Neural cell (in vitro differentiated cells): ENCODE measurements at regions not wholly inside any gene's neighbourhood (a gene's known extent, or its start where the extent isn't known, plus 50 kb on each side); places are given as distances from the start of the nearest gene placed in this dataset.

Source experiments
- H2AFZ ChIP-seq: fragments of 200-600, 300-800 bp; sonication (generic), shearing (Covaris generic); 2 replicates; pipeline ENCODE4 v1.6.0; 2014; ENCODE audit warnings: low read depth, mild to moderate bottlenecking, antibody characterized with exemption, low read length, moderate library complexity
- H3F3A ChIP-seq: fragments of 200-600 bp; shearing (Covaris generic); 2 replicates; pipeline ENCODE4 v1.6.1; 2016; ENCODE audit warnings: mild to moderate bottlenecking, moderate library complexity, mixed read lengths, antibody characterized with exemption, low read length; ENCODE audit not compliant: insufficient read depth, poor library complexity, severe bottlenecking
- H3K27ac ChIP-seq: fragments of 200-600, 300-800 bp; sonication (generic), shearing (Covaris generic); 2 replicates; pipeline ENCODE4 v1.5.1; 2014; ENCODE audit warnings: mild to moderate bottlenecking, low read length, moderate library complexity
- H3K27me3 ChIP-seq: fragments of 300-800, 200-600 bp; sonication (generic), shearing (Covaris generic); 2 replicates; pipeline ENCODE4 v1.6.0; 2014; ENCODE audit warnings: mild to moderate bottlenecking, low read depth, low read length, moderate library complexity; ENCODE audit not compliant: insufficient read depth
- H3K36me3 ChIP-seq: fragments of 300-800, 200-600 bp; sonication (generic), shearing (Covaris generic); 2 replicates; pipeline ENCODE4 v1.5.1; 2014; ENCODE audit warnings: mild to moderate bottlenecking, antibody characterized with exemption, low read length, moderate library complexity; ENCODE audit not compliant: insufficient read depth
- H3K4me2 ChIP-seq: fragments of 300-800, 200-600 bp; sonication (generic), shearing (Covaris generic); 2 replicates; pipeline ENCODE4 v1.6.0; 2014; ENCODE audit warnings: mild to moderate bottlenecking, low read length
- H3K4me3 ChIP-seq: fragments of 300-800, 200-600 bp; sonication (generic), shearing (Covaris generic); 2 replicates; pipeline ENCODE4 v1.5.1; 2014; ENCODE audit warnings: mild to moderate bottlenecking, low read length, moderate library complexity
- H3K79me2 ChIP-seq: fragments of 200-600 bp; shearing (Covaris generic); replicated peaks from 2 replicates; pipeline ENCODE4 v1.6.0; 2014; ENCODE audit warnings: mild to moderate bottlenecking, low read length, moderate library complexity; ENCODE audit not compliant: insufficient read depth
- H3K9ac ChIP-seq: fragments of 300-800, 200-600 bp; sonication (generic), shearing (Covaris generic); 2 replicates; pipeline ENCODE4 v1.6.1; 2016; ENCODE audit warnings: mild to moderate bottlenecking, low read length, mixed read lengths
- H3K9me2 ChIP-seq: fragments of 200-600 bp; shearing (Covaris generic); 2 replicates; pipeline ENCODE4 v1.6.1; 2016; ENCODE audit warnings: mild to moderate bottlenecking, low read length, mixed read lengths; ENCODE audit not compliant: insufficient read depth
- H3K9me3 ChIP-seq: fragments of 200-600, 300-800 bp; sonication (generic), shearing (Covaris generic); 2 replicates; pipeline ENCODE4 v1.6.1; 2016; ENCODE audit warnings: mild to moderate bottlenecking, mixed run types, low read length, moderate library complexity, mixed read lengths
- H4K20me1 ChIP-seq: fragments of 200-600 bp; shearing (Covaris generic); 2 replicates; pipeline ENCODE4 v1.6.1; 2016; ENCODE audit warnings: mild to moderate bottlenecking, mixed run types; ENCODE audit not compliant: insufficient read depth
- EP300 ChIP-seq: fragments of 450-650 bp; conservative IDR thresholded peaks from 2 replicates; pipeline ENCODE4 v1.6.1; 2014; ENCODE audit warnings: antibody characterized with exemption, mild to moderate bottlenecking, moderate library complexity; ENCODE audit not compliant: poor library complexity, severe bottlenecking
- EZH2 ChIP-seq: fragments of 200-600, 300-800 bp; shearing (Covaris generic), sonication (generic); IDR thresholded peaks from 2 replicates; pipeline ENCODE4 v1.6.1; 2014; ENCODE audit warnings: antibody characterized with exemption, low read length, borderline replicate concordance, mild to moderate bottlenecking; ENCODE audit not compliant: insufficient read depth, poor library complexity, severe bottlenecking
- MXI1 ChIP-seq: fragments of 450-650 bp; conservative IDR thresholded peaks from 2 replicates; pipeline ENCODE4 v1.6.1; 2014; ENCODE audit warnings: antibody characterized with exemption, mild to moderate bottlenecking; ENCODE audit not compliant: poor library complexity, severe bottlenecking
- POLR2AphosphoS5 ChIP-seq: IDR thresholded peaks from 2 replicates; pipeline ENCODE4 v1.6.1; 2012
- RAD21 ChIP-seq: fragments of 450-650 bp; conservative IDR thresholded peaks from 2 replicates; pipeline ENCODE4 v1.6.1; 2014; ENCODE audit warnings: antibody characterized with exemption, mild to moderate bottlenecking, moderate library complexity
- SMC3 ChIP-seq: fragments of 450-650 bp; conservative IDR thresholded peaks from 2 replicates; pipeline ENCODE4 v1.6.1; 2014; ENCODE audit warnings: antibody characterized with exemption, mild to moderate bottlenecking, moderate library complexity; ENCODE audit not compliant: poor library complexity
- TAF1 ChIP-seq: IDR thresholded peaks from 2 replicates; pipeline ENCODE4 v1.6.1; 2012; ENCODE audit warnings: low read depth
- TF ChIP-seq, protein P1 (sequence below): fragments of 450-650 bp; IDR thresholded peaks from 2 replicates; pipeline ENCODE4 v1.5.1; 2014; ENCODE audit warnings: antibody characterized with exemption, mild to moderate bottlenecking, moderate library complexity; ENCODE audit not compliant: poor library complexity, severe bottlenecking
- TF ChIP-seq, protein P2 (sequence below): IDR thresholded peaks from 2 replicates; pipeline ENCODE4 v1.6.1; 2012; ENCODE audit warnings: borderline replicate concordance

DNA sequence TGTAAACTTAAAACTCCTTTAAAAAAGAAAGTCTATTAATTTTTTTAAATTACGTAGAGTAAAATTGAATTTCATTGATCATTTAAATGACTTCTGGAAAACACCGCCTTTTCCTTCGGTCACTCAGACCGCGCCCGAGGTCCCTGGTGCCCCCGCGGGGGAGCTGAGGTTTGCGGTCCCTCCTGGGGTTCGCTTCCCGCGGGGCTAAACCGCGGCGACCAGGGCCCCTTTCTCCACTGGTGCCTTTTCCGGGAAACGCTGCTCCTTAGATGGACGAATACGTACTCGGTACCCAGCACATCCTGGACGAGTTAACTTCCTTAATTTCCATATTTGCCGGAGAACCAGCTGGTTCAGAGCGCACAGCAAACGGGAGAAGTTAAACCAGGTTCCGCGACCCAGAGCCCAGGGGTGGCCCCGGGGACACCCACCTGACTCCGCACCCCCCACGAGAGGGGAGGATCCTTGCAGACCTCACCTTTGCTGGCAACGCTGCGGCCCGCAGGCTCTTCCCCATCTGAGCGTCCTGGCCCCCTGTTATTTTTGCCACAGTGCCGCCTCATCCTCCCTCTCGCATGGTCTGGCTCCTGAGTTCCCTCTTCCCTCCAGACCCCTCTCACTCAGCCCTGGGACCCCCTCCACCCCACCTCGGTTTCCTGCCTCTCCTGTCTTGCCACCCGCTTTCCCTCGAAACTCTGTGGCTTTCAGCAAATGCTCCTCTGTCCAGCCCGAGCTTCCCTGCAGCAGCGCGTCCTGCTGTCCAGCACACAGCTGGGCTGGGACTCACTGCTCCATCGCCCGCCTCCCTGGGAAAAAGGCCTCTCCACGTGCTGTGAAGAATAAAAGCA, 420.0 kb upstream of the MYT1L start:
- H3K27me3 ChIP-seq: no peaks in the 10 kb centered on the region
- no peak overlapping the region for H3K9ac ChIP-seq
- H3K36me3 ChIP-seq: no peaks in the 10 kb centered on the region
- TF ChIP-seq, protein P1, sequence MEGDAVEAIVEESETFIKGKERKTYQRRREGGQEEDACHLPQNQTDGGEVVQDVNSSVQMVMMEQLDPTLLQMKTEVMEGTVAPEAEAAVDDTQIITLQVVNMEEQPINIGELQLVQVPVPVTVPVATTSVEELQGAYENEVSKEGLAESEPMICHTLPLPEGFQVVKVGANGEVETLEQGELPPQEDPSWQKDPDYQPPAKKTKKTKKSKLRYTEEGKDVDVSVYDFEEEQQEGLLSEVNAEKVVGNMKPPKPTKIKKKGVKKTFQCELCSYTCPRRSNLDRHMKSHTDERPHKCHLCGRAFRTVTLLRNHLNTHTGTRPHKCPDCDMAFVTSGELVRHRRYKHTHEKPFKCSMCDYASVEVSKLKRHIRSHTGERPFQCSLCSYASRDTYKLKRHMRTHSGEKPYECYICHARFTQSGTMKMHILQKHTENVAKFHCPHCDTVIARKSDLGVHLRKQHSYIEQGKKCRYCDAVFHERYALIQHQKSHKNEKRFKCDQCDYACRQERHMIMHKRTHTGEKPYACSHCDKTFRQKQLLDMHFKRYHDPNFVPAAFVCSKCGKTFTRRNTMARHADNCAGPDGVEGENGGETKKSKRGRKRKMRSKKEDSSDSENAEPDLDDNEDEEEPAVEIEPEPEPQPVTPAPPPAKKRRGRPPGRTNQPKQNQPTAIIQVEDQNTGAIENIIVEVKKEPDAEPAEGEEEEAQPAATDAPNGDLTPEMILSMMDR: no peak
- TF ChIP-seq SMC3: no peak
- TF ChIP-seq POLR2AphosphoS5: no peak
- TF ChIP-seq, protein P2, sequence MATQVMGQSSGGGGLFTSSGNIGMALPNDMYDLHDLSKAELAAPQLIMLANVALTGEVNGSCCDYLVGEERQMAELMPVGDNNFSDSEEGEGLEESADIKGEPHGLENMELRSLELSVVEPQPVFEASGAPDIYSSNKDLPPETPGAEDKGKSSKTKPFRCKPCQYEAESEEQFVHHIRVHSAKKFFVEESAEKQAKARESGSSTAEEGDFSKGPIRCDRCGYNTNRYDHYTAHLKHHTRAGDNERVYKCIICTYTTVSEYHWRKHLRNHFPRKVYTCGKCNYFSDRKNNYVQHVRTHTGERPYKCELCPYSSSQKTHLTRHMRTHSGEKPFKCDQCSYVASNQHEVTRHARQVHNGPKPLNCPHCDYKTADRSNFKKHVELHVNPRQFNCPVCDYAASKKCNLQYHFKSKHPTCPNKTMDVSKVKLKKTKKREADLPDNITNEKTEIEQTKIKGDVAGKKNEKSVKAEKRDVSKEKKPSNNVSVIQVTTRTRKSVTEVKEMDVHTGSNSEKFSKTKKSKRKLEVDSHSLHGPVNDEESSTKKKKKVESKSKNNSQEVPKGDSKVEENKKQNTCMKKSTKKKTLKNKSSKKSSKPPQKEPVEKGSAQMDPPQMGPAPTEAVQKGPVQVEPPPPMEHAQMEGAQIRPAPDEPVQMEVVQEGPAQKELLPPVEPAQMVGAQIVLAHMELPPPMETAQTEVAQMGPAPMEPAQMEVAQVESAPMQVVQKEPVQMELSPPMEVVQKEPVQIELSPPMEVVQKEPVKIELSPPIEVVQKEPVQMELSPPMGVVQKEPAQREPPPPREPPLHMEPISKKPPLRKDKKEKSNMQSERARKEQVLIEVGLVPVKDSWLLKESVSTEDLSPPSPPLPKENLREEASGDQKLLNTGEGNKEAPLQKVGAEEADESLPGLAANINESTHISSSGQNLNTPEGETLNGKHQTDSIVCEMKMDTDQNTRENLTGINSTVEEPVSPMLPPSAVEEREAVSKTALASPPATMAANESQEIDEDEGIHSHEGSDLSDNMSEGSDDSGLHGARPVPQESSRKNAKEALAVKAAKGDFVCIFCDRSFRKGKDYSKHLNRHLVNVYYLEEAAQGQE: no peak
- TF ChIP-seq EP300: no peak
- TF ChIP-seq TAF1: no peak
- no peak for TF ChIP-seq RAD21
- no peak for TF ChIP-seq EZH2
- no peak for TF ChIP-seq MXI1
- H3K79me2 ChIP-seq: no peaks in the 10 kb centered on the region
- no peak overlapping the region for H3K27ac ChIP-seq
- no peak overlapping the region for H3K4me3 ChIP-seq
- no peaks in the 10 kb centered on the region for H3K9me2 ChIP-seq
- no peaks in the 10 kb centered on the region for H3F3A ChIP-seq
- no peaks in the 10 kb centered on the region for H4K20me1 ChIP-seq
- peaks cover 4% of the 10 kb centered on the region for H3K9me3 ChIP-seq
- H3K4me2 ChIP-seq: no peak overlapping the region
- no peak overlapping the region for H2AFZ ChIP-seq

DNA sequence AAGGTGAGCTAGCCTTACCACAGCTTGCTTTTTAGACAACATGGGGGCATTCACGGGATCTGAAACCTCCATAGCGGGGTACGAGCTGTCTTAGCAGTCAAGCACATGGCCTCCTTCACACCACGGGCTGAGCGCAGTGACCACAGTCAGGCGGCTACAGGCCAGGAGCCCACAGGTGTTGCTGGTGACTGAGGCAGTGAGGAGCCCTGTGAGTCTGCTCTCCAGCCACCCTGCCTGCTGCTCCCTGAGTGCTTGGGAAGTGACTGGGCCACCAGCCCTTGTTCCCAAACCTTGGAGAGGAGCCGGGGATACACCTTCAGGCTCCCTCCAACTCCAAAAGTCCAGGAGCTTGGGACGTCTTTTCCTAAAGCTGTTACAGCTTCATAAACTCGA, 418.1 kb upstream of the MYT1L start:
- Histone ChIP-seq H3K9me2 (no peaks in the 10 kb centered on the region), H3K9me3 (peaks cover 4% of the 10 kb centered on the region), H3F3A (no peaks in the 10 kb centered on the region), H3K4me3 (no peak overlapping the region), H3K27ac (no peak overlapping the region), H2AFZ (no peak overlapping the region), H3K36me3 (no peaks in the 10 kb centered on the region), H3K9ac (no peak overlapping the region), H3K79me2 (no peaks in the 10 kb centered on the region), H3K4me2 (no peak overlapping the region), H3K27me3 (no peaks in the 10 kb centered on the region), H4K20me1 (no peaks in the 10 kb centered on the region)
- TF ChIP-seq EP300 (no peak), RAD21 (no peak), EZH2 (no peak), SMC3 (no peak), POLR2AphosphoS5 (no peak), MXI1 (no peak), TAF1 (no peak)
- TF ChIP-seq, protein P1: no peak
- TF ChIP-seq, protein P2: no peak
